RCC 7860 (cell line): ENCODE measurements at regions not wholly inside any gene's neighbourhood (a gene's known extent, or its start where the extent isn't known, plus 50 kb on each side); places are given as distances from the start of the nearest gene placed in this dataset.

Experiments used
- DNase-seq: peaks from one replicate; pipeline ENCODE4 v3.0.0-alpha.2; 2015; ENCODE audit warnings: low spot score
- FAIRE-seq: peaks from 2 replicates; lab custom pipeline; 2012; peaks lifted over from hg19 to GRCh38; lab: Jason Lieb, UNC

DNA sequence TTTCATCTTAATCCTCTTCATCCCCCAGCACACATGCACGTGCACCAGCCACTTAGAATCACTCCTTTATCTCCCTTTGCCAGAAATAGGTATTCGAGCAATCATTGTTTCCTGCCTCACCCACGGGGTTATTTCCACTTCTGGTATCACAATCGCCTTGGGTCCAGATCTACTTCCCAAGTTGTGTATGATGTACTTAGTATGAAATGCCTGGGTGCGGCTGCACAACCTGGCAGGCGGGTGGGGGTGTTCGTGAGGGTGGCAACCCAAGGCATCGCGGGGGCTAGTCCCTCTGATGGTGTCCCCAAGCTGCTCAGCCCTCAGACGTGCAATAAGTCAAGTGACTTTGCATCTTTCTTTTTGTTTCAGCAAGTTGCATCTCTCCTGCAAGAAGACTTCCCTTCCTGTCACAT is 475.6 kb downstream of the MIAT start:
- FAIRE-seq, result no peak

DNA sequence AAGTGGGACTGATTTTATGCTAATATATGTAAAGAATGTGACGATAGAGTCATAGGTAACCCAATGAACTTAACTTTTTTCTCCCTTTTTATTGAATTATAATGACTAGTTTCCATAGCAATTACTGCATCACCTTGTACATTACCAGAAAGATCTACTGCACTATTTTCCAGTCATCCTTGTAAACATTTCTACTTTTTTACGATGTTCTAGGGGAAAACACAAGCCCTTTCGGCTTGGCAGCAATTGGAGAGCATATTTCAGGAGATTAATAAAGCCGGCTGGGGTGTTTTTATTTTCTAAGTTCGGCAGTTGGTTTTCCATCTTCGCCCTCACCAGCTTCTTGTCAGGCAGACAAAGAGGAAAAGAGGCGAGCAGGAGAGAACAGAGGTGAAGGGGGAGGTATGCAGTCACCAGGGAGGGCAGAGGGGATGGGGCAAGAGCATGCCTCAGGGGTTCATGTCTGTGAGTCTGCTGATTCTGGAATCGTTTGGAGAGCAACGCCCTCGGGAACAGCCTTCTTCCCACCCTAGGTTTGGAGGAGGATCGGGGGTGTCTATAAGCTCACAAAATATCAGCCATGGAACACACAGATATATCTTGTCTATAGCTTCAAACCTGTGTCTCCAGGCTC is 476.4 kb downstream of the MIAT start:
- FAIRE-seq, result peak; percentile 37
- DNase-seq, result no peak

More for the DNA sequence above, 475.6 kb downstream of the MIAT start:
- DNase-seq, result no peak

DNA sequence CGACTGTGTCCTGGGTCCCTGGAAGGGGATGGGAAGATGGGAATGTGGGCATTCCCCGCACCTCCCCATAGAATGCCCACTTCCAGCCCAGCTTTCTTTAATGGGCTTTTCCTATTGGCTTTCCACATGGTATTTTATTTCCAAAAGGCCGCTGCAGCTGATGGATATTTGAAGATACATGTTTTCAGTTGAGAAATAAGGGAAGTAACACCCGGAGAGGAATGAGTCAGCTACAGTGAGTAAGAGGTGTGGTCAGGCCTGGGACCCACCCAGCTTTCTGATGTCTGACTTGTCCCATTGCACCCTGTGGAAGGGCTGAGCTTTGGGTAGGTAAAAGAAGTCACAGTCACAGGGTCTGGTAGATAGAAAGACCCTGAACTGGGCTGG is 476.9 kb downstream of the MIAT start:
- FAIRE-seq (peak; percentile 97), DNase-seq (peak; percentile 97)

DNA sequence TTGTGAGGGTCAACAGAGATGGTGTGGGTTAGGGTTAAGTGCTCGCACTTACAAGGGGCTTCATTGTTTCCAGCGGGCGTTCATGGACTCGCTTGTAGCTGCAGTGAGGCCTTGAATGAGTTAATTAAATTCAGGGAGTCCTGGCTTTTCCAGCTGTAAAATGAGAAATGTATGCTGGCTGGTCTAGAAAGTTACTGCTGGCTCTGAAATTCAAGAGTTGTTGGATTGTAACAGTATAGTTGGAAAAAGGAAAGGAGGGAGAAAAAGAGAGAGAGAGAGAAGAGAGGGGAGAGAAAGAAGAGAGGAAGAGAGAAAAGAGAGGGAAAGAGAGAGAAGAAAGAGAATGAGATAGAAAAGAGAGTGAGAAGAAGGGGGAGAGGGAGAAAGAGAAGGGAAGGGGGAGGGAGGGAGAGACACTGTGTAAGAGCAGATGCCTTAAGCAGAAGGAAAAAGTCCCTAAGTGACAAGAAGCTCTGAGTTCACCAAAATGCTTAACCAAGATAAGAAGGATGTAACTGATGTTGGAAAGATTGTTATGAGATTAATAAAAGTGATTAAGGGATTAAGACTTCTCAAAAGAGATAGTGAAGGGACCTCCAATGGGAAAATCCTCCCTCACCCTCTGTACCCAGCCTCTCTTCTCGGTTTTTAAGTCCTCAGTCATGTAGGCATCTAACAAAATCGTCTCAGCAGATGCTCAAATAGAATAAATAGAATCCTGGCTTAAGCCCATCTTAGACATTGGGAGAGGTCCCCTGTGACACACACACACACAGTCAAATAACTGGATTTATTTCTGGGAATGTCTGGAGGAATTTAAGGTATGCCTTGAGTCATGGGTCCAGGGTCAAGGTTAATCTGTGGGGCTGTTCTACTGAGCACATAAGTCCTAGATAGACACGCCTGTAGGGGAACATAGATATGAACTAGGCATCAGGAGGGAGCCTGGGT is 477.9 kb downstream of the MIAT start:
- DNase-seq (peak; percentile 97), FAIRE-seq (peak; percentile 95)

DNA sequence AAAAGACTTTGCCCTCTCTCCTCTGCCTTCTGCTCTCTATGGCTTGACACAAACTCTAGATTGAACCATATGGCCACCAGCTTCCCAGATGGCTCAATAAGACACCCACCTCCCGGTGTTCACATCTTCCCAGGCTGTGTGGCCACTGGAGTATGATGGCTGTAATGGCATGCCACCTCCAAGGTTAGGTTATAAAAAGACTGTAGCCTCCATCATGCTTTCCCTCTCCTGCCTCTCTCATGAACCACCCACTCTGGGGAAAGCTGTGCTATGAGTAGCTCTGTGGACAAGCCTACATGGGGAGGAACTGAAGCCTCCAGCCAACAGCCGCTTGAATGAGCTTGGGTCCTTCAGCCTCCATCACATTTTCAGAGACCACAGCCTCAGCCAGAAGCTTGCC is 479.2 kb downstream of the MIAT start:
- DNase-seq (no peak), FAIRE-seq (no peak)

DNA sequence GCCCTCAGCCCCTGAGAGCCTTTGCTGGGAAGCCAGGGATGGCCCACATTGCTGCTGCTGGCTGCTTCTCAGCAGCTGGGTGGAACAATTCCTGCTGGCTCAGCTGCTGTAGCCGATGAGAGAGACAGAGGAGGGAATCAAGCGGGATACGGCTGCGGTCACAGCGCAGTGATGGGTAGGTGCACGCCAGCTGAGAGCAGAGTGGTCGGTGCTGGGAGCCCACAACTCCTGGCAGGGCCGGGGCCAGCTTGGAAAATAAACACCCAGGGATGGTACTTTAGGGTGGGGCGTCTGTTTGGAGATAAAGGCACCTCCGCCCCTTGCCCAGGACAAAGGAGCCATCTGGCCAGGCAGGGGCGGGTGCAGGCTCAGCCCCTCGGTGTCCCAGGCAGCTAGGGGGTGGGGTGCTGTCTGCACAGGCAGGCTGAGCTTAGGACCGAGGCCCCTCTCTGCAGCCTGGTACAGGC is 480.5 kb downstream of the MIAT start:
- no peak for DNase-seq

DNA sequence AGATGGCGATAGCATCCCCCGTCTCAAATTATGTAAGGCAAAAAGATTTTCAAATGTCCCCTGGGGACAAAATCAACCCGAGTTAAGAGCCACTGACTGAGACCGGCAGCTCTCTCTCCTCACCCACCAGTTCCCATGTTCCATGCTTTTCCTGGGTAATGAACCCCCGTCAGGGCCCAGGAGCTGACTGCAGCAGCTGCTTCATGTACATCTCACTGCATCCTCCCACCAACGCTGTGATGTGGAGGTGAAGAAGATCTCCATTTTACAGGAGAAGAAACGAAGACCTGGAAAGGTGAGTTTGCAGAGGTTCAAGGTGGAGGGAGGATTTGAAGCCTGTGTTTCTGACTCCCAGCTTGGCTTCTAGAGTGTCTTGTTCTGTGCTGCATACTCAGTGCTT is 481.1 kb downstream of the MIAT start:
- FAIRE-seq, result no peak

More for the DNA sequence above, 480.5 kb downstream of the MIAT start:
- no peak for FAIRE-seq

DNA sequence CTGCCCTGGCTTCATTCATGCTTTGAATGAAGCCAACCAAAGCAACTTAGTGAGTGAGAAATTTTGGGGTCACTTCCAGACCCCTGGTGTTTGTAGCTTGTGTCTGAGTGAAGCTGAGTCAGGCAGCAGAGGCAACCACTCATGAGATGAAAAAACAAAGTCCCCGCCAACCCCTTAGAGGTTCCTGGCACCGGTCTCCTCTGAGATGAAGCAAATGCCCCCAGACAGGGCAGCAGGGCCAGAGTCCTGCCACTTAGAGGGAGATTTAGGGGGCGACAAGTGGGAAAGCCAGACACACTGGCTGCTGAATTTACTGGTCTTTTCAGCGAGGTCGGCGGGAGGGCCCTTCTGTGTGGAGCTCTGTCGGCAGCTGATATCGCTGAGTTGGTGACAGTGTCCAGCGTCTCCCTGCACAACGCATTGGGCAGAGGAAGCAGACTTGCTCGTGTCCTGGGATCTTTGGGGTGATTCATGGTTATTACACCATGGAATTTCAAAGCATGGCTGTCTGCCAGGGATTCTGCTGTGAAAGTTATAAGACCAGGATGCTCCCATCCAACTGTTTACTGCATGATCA is 482.6 kb downstream of the MIAT start:
- DNase-seq, result peak; percentile 93
- peak; percentile 87 for FAIRE-seq

More for the DNA sequence above, 481.1 kb downstream of the MIAT start:
- DNase-seq, result no peak

DNA sequence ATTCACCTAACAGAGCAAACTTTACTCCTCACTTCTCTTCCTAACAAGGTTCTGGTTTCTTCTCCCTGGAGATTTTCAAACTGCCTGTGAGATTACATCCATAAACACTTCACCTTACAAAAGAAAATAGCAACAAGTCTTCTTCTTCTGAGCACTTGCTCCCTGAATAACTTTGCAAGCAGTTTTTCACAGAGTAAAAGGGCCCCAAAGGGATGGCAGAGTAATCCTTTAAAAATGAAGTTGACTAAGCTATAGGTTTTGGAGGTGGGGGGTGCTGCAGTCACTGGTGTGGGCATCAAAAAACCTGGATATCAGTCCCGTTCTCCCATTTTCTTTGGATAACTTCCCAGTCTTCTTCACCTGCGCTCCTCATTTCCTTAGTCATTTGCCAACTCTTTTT is 484.9 kb downstream of the MIAT start:
- no peak for DNase-seq
- no peak for FAIRE-seq

DNA sequence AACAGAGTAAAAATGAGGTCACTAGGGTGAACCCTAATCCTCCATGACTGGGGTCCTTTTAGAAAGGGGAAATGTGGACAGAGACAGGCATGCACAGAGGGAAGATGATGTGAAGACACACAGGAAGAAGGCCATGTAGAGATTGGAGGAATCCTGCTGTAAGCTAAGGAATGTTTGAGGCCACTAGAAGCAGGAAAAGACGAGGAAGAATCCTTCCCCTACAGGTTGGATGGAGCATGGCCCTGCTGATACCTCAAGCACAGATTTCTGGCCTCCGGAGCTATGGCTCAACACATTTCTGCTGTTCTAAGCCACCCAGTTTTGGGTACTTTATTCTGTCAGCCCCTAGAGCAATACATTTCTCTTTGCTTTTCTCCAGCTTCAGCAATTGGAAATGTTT is 486.9 kb downstream of the MIAT start:
- FAIRE-seq (no peak), DNase-seq (no peak)

DNA sequence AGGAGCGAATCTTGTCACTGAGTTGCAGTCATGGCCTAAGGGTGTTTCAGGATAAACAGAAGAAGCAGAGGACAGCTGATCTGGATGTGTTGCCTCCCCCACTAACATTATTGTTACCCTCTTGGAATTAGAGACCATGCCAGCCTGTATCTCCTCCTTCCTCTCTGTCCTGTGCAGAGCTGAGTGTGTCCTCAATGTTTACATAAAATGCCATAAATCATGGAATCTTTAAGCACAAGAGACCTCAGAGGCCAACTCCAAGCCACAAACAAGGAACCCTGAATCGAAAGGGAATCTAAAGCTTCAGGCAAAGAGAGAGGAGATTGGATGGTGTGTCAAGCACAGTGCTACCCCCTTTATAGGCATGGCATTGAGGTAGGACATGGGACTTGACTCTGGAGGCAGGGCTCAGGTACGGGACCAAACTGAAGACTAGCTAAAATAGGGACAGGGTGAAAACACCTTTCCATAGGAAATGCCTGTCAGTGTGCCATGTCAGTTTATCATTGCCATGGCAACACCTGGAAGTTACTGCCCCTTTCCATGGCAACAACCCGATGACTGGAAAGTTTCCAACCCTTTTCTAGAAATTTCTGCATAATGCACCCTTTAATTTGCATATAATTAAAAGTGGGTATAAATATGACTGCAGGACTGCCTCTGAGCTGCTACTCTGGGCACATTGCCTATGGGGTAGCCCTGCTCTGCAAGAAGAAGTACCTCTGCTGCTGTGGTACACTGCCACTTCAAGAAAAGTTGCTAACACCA is 489.7 kb downstream of the MIAT start:
- DNase-seq, result peak; percentile 5
- no peak for FAIRE-seq

DNA sequence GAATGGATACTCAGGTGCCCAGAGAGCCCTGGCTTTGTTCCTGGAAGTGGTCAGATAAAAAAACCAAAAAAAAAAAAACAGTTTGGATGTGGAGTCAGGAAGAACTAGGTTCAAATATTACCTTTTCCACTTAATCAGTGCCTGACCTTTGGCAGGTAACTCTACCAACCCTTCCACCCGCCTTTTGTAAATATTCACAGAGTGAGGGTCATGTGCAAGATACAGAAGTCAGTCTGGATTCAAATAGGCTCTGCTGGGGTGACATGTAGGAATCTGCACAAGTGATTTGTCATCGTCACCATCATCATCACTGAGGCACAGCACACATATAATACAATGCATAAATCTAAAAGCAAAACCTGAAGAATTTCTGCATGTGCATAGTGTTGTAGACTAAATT is 490.7 kb downstream of the MIAT start:
- no peak for FAIRE-seq
- DNase-seq, result no peak

DNA sequence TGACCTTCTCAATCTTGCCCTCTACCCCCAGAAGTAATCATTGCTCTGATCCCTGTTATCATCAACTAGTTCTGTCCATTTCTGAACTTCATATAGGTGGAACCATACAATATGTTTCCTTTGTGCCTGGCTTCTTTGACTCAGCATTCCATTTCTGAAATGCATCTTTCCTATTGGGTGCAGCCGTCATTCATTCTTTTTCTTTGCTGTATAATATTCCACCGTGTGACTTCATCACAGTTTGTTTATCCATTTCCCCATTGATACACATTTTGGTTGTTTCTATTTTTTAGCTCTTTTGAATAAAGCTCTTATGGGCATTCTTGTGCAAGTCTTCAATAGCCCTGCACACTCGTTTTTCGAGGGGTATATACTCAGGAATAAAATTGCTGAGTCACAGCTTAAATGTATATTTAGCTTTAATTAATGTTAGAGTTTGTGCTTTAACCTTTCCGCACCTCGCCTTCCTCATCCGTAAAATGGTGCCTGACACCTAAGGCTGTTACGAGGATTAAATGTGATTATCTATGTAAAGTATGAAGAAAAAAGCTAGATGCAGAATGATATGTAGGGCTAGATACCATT is 491.6 kb downstream of the MIAT start:
- no peak for DNase-seq
- FAIRE-seq, result no peak

DNA sequence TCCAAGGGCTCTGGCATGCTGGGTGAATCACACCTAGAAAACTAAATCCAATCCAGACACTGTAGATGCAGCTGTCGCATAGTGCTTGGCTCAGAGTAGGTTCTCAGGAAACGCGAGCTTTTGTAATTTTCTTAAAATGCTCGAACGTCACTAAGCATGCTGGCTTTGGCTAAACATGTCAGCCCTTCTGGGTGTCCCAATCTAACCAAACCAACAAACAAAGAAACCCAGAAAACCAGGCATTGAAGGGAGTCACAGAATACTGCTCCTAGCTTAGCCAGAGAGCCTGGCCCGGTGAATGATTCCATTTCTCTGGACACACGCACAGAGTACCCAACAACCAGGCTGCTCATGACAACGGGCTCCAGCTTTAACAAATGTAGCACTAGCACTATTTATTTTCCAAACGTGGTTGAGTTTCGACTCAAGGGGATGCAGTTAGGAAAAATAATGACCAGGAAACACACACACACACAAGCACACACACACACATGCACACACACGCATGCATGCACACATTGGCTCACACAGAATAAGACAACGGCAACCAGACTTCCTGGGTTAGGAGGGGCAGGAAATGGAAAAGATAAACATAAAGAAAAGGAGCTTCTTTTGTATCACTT is 492.6 kb downstream of the MIAT start:
- DNase-seq, result no peak
- no peak for FAIRE-seq

DNA sequence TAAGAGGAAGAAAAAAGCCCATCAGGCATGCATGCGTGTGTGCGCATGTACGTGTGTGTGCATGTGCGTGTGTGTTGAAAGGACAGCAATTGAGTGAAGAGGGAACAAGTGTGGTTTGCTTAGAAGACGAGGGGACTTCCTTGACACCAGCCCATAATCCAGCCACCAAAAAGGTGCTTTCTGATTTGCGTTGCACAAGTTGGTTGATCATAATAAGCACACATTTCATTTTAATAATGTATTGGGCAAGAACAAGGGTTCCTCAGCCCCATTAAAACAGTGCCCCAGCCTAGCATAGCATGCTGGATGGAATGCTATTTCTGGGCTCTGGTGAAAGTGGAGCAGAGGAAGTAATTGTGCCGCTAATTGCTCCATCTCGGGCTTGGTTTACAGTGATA is 493.2 kb downstream of the MIAT start:
- no peak for DNase-seq
- no peak for FAIRE-seq

DNA sequence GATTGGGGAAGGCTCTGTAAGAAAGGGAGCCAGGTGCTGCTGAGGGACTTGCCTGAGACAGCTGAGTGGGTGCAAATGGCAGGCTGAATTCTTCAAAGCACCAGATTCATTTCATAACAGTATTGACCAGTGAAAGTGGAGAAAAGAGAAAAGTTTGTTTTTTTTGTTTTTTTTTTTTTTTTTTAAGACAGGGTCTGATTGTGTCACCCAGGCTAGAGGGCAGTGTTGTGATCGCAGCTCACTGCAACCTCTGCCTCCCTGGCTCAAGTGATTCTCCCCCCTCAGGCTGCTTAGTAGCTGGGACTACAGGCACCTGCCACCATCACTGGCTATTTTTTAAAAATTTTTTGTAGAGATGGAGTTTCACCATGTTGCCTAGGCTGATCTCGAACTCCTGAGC is 494.0 kb downstream of the MIAT start:
- no peak for FAIRE-seq
- DNase-seq, result no peak

DNA sequence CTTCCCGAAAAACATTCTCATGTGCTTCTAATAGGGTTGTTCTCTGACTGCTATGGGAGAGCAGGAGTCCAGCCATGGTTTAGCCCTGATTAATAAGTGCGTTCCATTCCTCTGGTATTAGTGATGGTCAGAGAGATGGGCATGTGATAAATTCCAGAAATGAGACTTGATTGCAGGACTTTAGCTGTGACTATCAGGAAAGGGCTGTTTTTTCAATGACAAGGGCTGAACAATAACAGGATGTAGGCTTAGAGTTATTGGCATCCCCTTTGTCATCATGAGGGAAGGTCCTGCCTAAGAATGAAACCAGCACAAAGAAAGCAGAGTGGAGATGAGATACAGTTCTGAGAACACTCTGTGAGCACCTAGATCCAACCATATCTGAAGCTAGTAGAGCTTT is 494.6 kb downstream of the MIAT start:
- DNase-seq, result no peak
- no peak for FAIRE-seq

DNA sequence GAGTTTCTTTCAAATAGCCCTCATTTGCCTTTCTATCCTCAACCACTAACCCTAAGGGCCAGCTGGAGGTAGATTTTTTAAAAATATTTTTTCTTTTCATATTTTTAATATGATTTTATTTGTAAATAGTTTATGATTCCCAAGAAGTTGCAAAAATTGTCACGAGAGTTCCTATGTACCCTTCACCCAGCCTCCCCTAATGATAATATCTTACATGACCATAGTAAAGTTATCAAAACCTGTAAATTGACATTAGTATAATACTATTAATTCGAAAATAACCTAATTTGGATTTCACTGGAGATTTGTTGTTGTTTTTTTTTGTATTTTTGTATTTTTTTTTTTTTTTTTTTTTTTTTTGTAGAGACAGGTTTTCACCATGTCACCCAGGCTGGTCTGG is 495.5 kb downstream of the MIAT start:
- FAIRE-seq (no peak), DNase-seq (no peak)

DNA sequence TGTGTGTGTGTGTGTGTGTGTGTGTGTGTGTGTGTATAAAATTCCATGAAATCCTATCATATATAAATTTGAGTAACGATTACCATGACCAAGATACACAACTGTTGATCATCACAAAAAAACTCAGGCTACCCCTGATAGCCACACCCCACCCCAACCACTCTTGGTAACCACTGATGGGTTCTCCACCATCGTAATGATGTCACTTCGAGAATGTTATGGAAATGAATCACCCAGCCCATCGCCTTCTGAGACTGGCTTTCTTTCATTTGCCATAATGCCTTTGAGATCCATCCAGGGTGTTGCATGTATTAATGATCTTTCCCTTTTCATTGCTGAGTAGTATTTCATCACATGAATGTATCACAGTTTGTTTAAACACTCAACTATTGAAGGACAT is 496.0 kb downstream of the MIAT start:
- no peak for FAIRE-seq
- DNase-seq, result no peak

DNA sequence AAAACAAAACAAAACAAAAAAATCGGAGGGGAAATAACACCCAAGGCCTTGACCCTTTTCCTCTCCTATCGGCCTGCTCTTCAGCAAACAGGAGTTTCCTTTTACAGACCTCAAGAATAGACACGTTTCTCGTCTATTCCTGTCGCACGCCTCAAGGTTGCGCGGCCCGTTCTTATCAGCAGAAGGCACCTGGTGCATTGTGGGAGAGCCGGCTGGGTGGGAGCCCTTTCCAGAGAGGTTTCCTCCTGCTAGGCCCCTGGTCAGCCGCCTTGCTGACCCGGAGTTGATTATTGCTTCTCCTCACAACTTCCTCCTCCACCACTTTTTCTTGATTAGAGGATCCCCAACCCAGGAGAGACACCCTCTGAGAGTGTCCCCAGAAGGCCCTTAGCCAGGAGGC is 497.3 kb downstream of the MIAT start:
- no peak for DNase-seq

More for the DNA sequence above, 497.3 kb downstream of the MIAT start:
- no peak for FAIRE-seq
